ENCODE measurements at regions not wholly inside any gene's neighbourhood (a gene's known extent, or its start where the extent isn't known, plus 50 kb on each side); places are given as distances from the start of the nearest gene placed in this dataset.

- TF ChIP-seq CTCF (IDR thresholded peaks at IDR 0.05; ENCODE audit: poor library complexity, severe bottlenecking) (no peak), EZH2 (IDR thresholded peaks at IDR 0.05; ENCODE audit: borderline replicate concordance, insufficient read depth, low read length, poor library complexity, severe bottlenecking) (no peak), TAF1 (IDR thresholded peaks at IDR 0.05; ENCODE audit: low read depth) (no peak), EP300 (conservative IDR thresholded peaks at IDR 0.05; ENCODE audit: poor library complexity, severe bottlenecking) (no peak), POLR2AphosphoS5 (IDR thresholded peaks at IDR 0.05) (no peak), SMC3 (conservative IDR thresholded peaks at IDR 0.05; ENCODE audit: poor library complexity) (no peak)
- TF ChIP-seq, protein P1, sequence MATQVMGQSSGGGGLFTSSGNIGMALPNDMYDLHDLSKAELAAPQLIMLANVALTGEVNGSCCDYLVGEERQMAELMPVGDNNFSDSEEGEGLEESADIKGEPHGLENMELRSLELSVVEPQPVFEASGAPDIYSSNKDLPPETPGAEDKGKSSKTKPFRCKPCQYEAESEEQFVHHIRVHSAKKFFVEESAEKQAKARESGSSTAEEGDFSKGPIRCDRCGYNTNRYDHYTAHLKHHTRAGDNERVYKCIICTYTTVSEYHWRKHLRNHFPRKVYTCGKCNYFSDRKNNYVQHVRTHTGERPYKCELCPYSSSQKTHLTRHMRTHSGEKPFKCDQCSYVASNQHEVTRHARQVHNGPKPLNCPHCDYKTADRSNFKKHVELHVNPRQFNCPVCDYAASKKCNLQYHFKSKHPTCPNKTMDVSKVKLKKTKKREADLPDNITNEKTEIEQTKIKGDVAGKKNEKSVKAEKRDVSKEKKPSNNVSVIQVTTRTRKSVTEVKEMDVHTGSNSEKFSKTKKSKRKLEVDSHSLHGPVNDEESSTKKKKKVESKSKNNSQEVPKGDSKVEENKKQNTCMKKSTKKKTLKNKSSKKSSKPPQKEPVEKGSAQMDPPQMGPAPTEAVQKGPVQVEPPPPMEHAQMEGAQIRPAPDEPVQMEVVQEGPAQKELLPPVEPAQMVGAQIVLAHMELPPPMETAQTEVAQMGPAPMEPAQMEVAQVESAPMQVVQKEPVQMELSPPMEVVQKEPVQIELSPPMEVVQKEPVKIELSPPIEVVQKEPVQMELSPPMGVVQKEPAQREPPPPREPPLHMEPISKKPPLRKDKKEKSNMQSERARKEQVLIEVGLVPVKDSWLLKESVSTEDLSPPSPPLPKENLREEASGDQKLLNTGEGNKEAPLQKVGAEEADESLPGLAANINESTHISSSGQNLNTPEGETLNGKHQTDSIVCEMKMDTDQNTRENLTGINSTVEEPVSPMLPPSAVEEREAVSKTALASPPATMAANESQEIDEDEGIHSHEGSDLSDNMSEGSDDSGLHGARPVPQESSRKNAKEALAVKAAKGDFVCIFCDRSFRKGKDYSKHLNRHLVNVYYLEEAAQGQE (IDR thresholded peaks at IDR 0.05; ENCODE audit: borderline replicate concordance): no peak
These were observed 124.9 kb upstream of the KCNJ16 start for GRCh38 chr17:69949973-69950695.
